Panc1 (cell line): ENCODE measurements at regions not wholly inside any gene's neighbourhood (a gene's known extent, or its start where the extent isn't known, plus 50 kb on each side); places are given as distances from the start of the nearest gene placed in this dataset.

Source experiments
- ATAC-seq: fragments of 200-7000 bp; cut with Tn5 transposase; 2 replicates; pipeline ENCODE4 v1.9.1; 2020; ENCODE audit warnings: mild to moderate bottlenecking, moderate library complexity
- BruUV-seq: library from RNA; stranded (reverse); fragments of 400-500 nt; replicated peaks from 2 replicates; lab custom pipeline; 2021; lab: Mats Ljungman, UMichigan
- CTCF ChIA-PET: fragments of 300-600 bp; sonication (Branson Sonifier 250); formaldehyde crosslinking; loops from one replicate; lab custom pipeline; 2022; ENCODE audit warnings: antibody characterized with exemption; lab: Charles Lee
- POLR2A ChIA-PET: fragments of 300-600 bp; sonication (Branson Sonifier 250); formaldehyde crosslinking; loops from one replicate; lab custom pipeline; 2022; ENCODE audit warnings: antibody characterized with exemption; lab: Charles Lee
- DNase-seq: peaks from one replicate; pipeline ENCODE4 v3.0.0-alpha.2; 2010; ENCODE audit warnings: low read depth, low spot score
- H3K27ac ChIP-seq: 2 replicates; pipeline ENCODE4 v1.5.1; 2011; ENCODE audit warnings: mild to moderate bottlenecking, low read length, inconsistent platforms
- H3K27me3 ChIP-seq: fragments of 200-500 bp; sonication (Bioruptor generic); 2 replicates; pipeline ENCODE4 v1.6.0; 2014; ENCODE audit warnings: low read length, inconsistent platforms; ENCODE audit not compliant: control insufficient read depth, insufficient read depth
- H3K36me3 ChIP-seq: fragments of 200-500 bp; sonication (Bioruptor generic); 2 replicates; pipeline ENCODE4 v1.5.1; 2014; ENCODE audit warnings: inconsistent platforms, mild to moderate bottlenecking, low read length, moderate library complexity; ENCODE audit not compliant: control insufficient read depth, insufficient read depth
- H3K4me1 ChIP-seq: 2 replicates; pipeline ENCODE4 v1.5.1; 2011; ENCODE audit warnings: inconsistent platforms, mild to moderate bottlenecking, low read length, moderate library complexity; ENCODE audit not compliant: control insufficient read depth, insufficient read depth
- H3K4me3 ChIP-seq, 2 experiments: 2 replicates each; pipeline ENCODE4 v1.5.1; 2011 to 2012; ENCODE audit warnings: low read depth in 2 of 2, low read length in 2 of 2, mild to moderate bottlenecking in 2 of 2, inconsistent platforms in 1 of 2, moderate library complexity in 1 of 2
- H3K9me3 ChIP-seq: fragments of 200-500 bp; sonication (Bioruptor generic); 2 replicates; pipeline ENCODE4 v1.5.1; 2014; ENCODE audit warnings: low read depth, mild to moderate bottlenecking, inconsistent platforms, low read length, moderate library complexity; ENCODE audit not compliant: control insufficient read depth, insufficient read depth
- POLR2AphosphoS5 ChIP-seq: IDR thresholded peaks from 2 replicates; pipeline ENCODE4 v1.6.1; 2012; ENCODE audit warnings: mild to moderate bottlenecking, low read depth, low read length, moderate library complexity
- REST ChIP-seq, 2 experiments: IDR thresholded peaks; 2 replicates each; pipeline ENCODE4 v1.6.1; 2011 to 2012; ENCODE audit warnings: low read depth in 2 of 2, control low read depth in 1 of 2, low read length in 1 of 2, mild to moderate bottlenecking in 1 of 2, moderate library complexity in 1 of 2; ENCODE audit not compliant: insufficient read depth in 1 of 2
- SIN3A ChIP-seq: IDR thresholded peaks from 2 replicates; pipeline ENCODE4 v1.6.1; 2012; ENCODE audit warnings: low read depth, mild to moderate bottlenecking, low read length, moderate library complexity, borderline replicate concordance; ENCODE audit not compliant: insufficient read depth
- TCF7L2 ChIP-seq: IDR thresholded peaks from 2 replicates; pipeline ENCODE4 v1.6.1; 2011; ENCODE audit warnings: mild to moderate bottlenecking, low read depth, low read length, inconsistent platforms
- in situ Hi-C: cut with HindIII; loops from 2 replicates; pipeline ENCODE4 v1.10.0; 2016; ENCODE audit warnings: low sequenced_read_pairs, low pct_unique_long_range_greater_than_20kb
- intact Hi-C: fragments of 100-400 bp; cut with micrococcal nuclease; formaldehyde crosslinking; loops from one replicate; pipeline ENCODE4 v1.10.0; 2022; ENCODE audit not compliant: unreplicated experiment
- TF ChIP-seq, protein P1 (sequence below): fragments of 450-650 bp; IDR thresholded peaks from 2 replicates; pipeline ENCODE4 v1.5.1; 2017; ENCODE audit warnings: mild to moderate bottlenecking

- intact Hi-C loops (no loop called here), in situ Hi-C loops (no loop called here)
- Histone ChIP-seq H3K9me3 (no peaks in the 10 kb centered on the region), H3K27ac (no peak overlapping the region), H3K4me3 (no peak overlapping the region), H3K36me3 (no peaks in the 10 kb centered on the region), H3K27me3 (no peaks in the 10 kb centered on the region), H3K4me1 (no peaks in the 10 kb centered on the region)
- ChIA-PET CTCF (no interaction called here), POLR2A (no interaction called here)
- TF ChIP-seq REST (IDR thresholded peaks at IDR 0.05; ENCODE audit: insufficient read depth in 1 of 2, low read depth in 2 of 2, low read length in 1 of 2) (no peak), TCF7L2 (no peak)
- DNase-seq (no peak), ATAC-seq (no peak)
- no TSS peak for BruUV-seq
These were observed 83.1 kb downstream of the HINT1 start for GRCh38 chr5:131081913-131082488.

DNA sequence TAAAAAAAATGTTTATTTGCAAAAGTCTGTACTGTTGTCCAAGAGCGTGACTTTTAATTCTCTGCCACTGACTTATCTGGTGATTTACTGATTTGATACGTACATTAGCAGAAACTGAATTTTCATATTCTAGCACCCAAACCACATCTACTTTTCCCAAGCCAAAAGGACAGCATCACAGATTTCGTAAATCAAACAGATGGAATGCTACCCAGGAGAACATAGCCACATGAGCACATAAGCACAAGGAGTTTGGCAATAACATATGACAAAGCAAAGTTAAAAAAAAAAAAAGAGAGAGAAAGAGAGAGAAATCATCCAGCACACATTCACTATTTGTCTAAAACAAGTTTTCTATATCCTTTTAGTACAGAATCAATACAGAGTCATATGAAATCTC, 83.7 kb downstream of the HINT1 start:
- H3K27me3 ChIP-seq, result no peaks in the 10 kb centered on the region
- TF ChIP-seq TCF7L2 (no peak), POLR2AphosphoS5 (no peak), REST (IDR thresholded peaks at IDR 0.05; ENCODE audit: insufficient read depth in 1 of 2, low read depth in 2 of 2, low read length in 1 of 2) (no peak), SIN3A (no peak)
- TF ChIP-seq, protein P1, sequence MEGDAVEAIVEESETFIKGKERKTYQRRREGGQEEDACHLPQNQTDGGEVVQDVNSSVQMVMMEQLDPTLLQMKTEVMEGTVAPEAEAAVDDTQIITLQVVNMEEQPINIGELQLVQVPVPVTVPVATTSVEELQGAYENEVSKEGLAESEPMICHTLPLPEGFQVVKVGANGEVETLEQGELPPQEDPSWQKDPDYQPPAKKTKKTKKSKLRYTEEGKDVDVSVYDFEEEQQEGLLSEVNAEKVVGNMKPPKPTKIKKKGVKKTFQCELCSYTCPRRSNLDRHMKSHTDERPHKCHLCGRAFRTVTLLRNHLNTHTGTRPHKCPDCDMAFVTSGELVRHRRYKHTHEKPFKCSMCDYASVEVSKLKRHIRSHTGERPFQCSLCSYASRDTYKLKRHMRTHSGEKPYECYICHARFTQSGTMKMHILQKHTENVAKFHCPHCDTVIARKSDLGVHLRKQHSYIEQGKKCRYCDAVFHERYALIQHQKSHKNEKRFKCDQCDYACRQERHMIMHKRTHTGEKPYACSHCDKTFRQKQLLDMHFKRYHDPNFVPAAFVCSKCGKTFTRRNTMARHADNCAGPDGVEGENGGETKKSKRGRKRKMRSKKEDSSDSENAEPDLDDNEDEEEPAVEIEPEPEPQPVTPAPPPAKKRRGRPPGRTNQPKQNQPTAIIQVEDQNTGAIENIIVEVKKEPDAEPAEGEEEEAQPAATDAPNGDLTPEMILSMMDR, result no peak
- ATAC-seq (no peak), DNase-seq (no peak)
- no peaks in the 10 kb centered on the region for H3K4me1 ChIP-seq
- POLR2A ChIA-PET, result no interaction called here
- intact Hi-C loops, result no loop called here
- no peak overlapping the region for H3K27ac ChIP-seq
- no peaks in the 10 kb centered on the region for H3K9me3 ChIP-seq
- in situ Hi-C loops, result no loop called here
- BruUV-seq, result no TSS peak
- CTCF ChIA-PET, result no interaction called here
- H3K36me3 ChIP-seq, result no peaks in the 10 kb centered on the region
- no peak overlapping the region for H3K4me3 ChIP-seq
